Neural crest cell (in vitro differentiated cells): ENCODE measurements at regions not wholly inside any gene's neighbourhood (a gene's known extent, or its start where the extent isn't known, plus 50 kb on each side); places are given as distances from the start of the nearest gene placed in this dataset.

Source experiments
- DNase-seq: peaks from one replicate; pipeline ENCODE4 v3.0.0; 2021; ENCODE audit warnings: low read depth, mixed read lengths, low spot score
- H3K27ac Mint-ChIP-seq: one replicate; pipeline ENCODE4 v1.8.0; 2021; ENCODE audit warnings: mild to moderate bottlenecking, mixed read lengths; ENCODE audit not compliant: unreplicated experiment
- H3K27me3 Mint-ChIP-seq: 2 replicates; pipeline ENCODE4 v1.8.0; 2021; ENCODE audit warnings: low read depth, mild to moderate bottlenecking, mixed read lengths
- H3K36me3 Mint-ChIP-seq: 2 replicates; pipeline ENCODE4 v1.8.0; 2021; ENCODE audit warnings: low read depth, mild to moderate bottlenecking, mixed read lengths
- H3K4me1 Mint-ChIP-seq: 2 replicates; pipeline ENCODE4 v1.8.0; 2021; ENCODE audit warnings: mixed read lengths
- H3K4me3 Mint-ChIP-seq: one replicate; pipeline ENCODE4 v1.8.0; 2021; ENCODE audit warnings: mild to moderate bottlenecking, mixed read lengths
- H3K9me3 Mint-ChIP-seq: 2 replicates; pipeline ENCODE4 v1.8.0; 2021; ENCODE audit warnings: mixed read lengths
- TF ChIP-seq, protein P1 (sequence below): fragments of 200-600 bp; sonication (generic); conservative IDR thresholded peaks from 2 replicates; pipeline ENCODE4 v1.5.0; 2021; ENCODE audit warnings: antibody characterized with exemption, mild to moderate bottlenecking

DNA sequence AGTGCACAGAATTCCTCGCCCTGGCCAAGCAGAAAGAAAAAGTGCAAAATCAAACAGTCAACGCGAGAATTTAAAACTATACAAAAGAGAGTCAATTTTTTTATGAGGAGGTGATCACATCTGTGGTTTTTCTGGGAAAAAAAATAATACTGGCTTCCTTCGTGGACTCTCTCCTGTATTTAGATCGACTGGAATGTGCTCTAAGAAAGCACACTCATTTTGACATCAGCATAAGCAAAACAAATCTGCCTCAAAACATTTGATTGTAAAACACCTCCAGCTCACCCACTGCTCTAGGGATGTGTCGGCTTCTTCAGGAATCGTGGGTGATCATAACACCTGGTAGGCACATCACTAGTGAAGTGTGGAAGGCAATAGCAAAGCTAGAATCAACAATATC, 417.4 kb upstream of the FAT1 start:
- H3K36me3 Mint-ChIP-seq = no peaks in the 10 kb centered on the region
- no peaks in the 10 kb centered on the region for H3K4me1 Mint-ChIP-seq
- no peak for DNase-seq
- TF ChIP-seq, protein P1, sequence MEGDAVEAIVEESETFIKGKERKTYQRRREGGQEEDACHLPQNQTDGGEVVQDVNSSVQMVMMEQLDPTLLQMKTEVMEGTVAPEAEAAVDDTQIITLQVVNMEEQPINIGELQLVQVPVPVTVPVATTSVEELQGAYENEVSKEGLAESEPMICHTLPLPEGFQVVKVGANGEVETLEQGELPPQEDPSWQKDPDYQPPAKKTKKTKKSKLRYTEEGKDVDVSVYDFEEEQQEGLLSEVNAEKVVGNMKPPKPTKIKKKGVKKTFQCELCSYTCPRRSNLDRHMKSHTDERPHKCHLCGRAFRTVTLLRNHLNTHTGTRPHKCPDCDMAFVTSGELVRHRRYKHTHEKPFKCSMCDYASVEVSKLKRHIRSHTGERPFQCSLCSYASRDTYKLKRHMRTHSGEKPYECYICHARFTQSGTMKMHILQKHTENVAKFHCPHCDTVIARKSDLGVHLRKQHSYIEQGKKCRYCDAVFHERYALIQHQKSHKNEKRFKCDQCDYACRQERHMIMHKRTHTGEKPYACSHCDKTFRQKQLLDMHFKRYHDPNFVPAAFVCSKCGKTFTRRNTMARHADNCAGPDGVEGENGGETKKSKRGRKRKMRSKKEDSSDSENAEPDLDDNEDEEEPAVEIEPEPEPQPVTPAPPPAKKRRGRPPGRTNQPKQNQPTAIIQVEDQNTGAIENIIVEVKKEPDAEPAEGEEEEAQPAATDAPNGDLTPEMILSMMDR = no peak
- no peak overlapping the region for H3K27ac Mint-ChIP-seq
- no peaks in the 10 kb centered on the region for H3K9me3 Mint-ChIP-seq
- no peak overlapping the region for H3K4me3 Mint-ChIP-seq
- H3K27me3 Mint-ChIP-seq = no peaks in the 10 kb centered on the region

DNA sequence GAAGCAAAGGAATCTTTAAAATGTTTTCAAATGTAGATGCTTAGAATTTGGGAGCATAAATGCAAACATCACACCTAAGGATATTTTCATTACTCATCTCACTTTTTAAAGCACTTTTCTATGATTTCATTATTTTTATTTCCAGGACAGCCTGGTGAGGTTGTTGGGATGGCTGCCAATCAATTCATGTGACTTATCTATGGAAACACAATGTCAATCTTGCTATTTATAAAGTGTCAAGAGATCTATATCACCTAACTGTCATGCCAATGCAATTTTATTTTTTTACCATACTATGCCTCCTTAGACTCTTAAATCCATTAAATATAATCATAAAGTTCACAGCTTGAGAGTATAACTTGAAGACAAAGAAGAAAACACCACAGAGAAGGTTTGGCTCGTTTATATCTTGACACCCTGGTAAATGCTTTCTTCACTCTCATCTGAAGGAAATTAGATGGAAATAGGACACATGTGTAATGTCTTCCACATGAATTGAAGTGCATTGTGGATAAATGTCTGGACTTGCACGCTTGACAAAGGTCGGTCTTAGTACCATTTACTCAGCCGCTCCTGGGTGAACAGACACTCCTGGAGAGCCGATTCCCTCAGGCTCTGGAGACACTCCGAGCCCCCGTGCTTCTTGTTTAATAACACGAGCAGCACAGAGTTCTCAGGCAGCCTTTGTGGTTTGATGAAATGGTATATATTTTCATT, 425.7 kb upstream of the FAT1 start:
- Mint-ChIP-seq H3K27me3 (no peaks in the 10 kb centered on the region), H3K27ac (no peak overlapping the region), H3K4me1 (no peaks in the 10 kb centered on the region), H3K9me3 (no peaks in the 10 kb centered on the region), H3K4me3 (no peak overlapping the region), H3K36me3 (no peaks in the 10 kb centered on the region)
- no peak for DNase-seq
- TF ChIP-seq, protein P1 = no peak

DNA sequence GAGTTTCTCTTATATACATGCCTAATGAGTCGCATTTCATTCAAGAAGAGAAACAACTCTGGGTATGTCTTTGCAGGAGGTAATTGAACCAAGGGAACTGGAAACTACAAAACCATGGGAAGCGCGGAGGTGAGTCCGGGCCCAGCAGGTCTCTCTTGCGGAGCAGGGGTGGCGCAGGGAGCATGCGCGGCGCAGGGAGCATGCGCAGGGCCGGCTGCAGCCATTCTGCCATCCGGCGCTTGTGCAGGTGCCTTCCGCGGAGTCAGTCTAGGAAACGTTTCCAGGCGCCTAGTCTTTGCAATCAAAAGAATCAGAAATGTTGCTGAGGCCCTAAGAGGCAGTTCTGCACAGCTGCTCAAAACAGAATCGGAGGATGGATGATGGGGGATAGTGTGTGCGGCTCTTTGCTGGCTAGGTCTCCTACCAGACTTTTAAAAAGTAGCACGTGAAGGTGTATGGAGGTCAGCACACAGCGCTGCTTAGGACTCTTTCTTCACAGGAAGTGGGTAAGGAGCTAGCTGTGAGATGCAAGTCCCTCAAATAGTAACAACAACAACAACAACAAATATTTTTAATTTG, 433.8 kb upstream of the FAT1 start:
- H3K27me3 Mint-ChIP-seq = no peaks in the 10 kb centered on the region
- H3K4me1 Mint-ChIP-seq = peaks cover 5% of the 10 kb centered on the region
- no peak overlapping the region for H3K27ac Mint-ChIP-seq

DNA sequence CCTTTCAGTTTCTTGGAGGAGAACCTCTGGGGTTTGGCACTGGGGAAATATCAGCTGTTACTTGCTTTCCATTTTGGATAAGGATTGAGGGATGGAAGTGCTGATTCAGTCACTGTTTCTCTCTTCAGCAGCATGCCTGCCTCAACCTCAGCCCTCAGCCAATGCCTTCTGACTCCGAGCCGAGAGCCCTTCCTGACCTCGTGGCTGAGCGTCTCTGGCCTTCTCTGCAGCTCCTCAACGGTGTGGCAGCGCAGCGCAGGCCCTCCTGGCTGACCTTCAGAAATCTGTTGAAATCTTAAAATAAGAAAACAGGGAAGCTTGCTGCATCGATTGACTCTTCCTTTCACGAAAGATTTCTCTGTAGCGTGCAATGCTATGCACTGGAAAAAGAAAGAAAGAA, 434.3 kb upstream of the FAT1 start:
- no peak overlapping the region for H3K4me3 Mint-ChIP-seq

More for the DNA sequence above, 433.8 kb upstream of the FAT1 start:
- no peaks in the 10 kb centered on the region for H3K36me3 Mint-ChIP-seq
- TF ChIP-seq, protein P1 = no peak
- H3K4me3 Mint-ChIP-seq = no peak overlapping the region
- no peak for DNase-seq
- H3K9me3 Mint-ChIP-seq = peaks cover 4% of the 10 kb centered on the region

DNA sequence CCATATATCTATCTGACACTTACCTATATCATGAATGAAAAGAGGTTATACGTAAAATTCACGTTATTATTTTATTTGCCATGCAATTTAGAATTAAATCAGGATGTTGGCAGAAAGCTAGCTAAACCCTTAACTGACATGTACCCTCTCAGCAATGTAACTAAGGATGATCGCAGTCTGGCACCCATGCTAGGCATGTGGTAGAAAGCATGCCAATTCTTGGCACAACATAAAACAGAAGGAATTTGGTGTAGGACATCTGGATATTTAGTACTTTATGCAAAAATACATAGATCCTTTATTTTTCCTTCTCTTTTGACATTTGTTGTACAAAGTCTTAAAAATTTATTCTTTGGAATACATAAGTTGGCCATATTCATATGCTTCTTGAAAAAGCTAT, 436.8 kb upstream of the FAT1 start:
- DNase-seq = no peak
- H3K27ac Mint-ChIP-seq = no peak overlapping the region
- no peaks in the 10 kb centered on the region for H3K36me3 Mint-ChIP-seq
- peaks cover 10% of the 10 kb centered on the region for H3K4me1 Mint-ChIP-seq
- peaks cover 4% of the 10 kb centered on the region for H3K9me3 Mint-ChIP-seq
- TF ChIP-seq, protein P1 = no peak
- no peaks in the 10 kb centered on the region for H3K27me3 Mint-ChIP-seq
- no peak overlapping the region for H3K4me3 Mint-ChIP-seq

More for the DNA sequence above, 434.3 kb upstream of the FAT1 start:
- Mint-ChIP-seq H3K27me3 (no peaks in the 10 kb centered on the region), H3K9me3 (peaks cover 4% of the 10 kb centered on the region), H3K4me1 (peaks cover 5% of the 10 kb centered on the region), H3K36me3 (no peaks in the 10 kb centered on the region), H3K27ac (no peak overlapping the region)
- TF ChIP-seq, protein P1 = no peak
- no peak for DNase-seq
